ENCODE measurements at regions not wholly inside any gene's neighbourhood (a gene's known extent, or its start where the extent isn't known, plus 50 kb on each side); places are given as distances from the start of the nearest gene placed in this dataset.
"Not testable (repeated sequence)": the region's sequence is repeated elsewhere in the genome, so short reads cannot be mapped to it uniquely, and the experiment has no call there.

DNA sequence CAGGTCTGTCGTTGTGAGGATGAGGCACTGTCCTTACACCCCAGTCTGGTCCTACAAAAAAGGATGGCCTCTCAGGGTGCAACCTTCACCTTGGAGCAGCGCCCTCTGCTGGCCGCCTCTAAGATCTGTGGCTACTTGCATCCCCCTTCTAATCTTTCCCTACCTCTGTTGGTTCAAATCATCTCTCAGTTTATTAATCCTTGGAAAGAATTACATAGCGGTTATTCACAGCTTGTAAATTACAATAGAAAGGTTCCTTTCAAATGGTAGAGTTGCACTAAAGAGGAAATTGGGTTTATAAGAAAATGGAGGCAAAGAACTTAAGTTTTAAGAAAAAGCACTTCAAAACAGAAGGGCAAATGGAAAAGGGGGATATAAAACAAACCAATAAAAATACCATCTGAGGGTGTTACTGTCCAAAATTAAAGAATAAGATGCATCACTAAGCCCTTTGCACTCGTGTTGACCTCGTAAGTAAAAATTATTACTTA, 102.0 kb upstream of the PLEKHM1 start:
- H4K20me1 ChIP-seq; H3K4me1 ChIP-seq; H3K9me3 ChIP-seq (replicated peaks in 1 of 11): not testable (repeated sequence)

DNA sequence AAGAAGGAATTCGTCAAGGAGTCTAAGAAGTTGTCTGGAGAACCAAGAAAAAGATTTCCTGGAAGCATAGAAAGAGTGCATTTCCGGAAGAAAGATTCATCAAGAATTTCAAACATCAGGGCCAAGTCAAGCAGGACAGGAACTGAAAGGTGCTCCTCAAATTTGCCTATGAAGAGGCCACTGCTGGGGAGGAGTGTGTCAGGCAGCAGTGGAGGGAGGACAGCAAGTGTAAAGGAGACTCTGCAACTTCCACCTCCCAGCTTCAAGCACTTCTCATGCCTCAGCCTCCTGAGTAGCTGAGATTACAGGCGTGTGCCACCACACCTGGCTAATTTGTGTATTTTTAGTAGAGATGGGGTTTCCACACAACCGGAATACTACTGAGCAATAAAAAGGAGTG, 105.8 kb upstream of the PLEKHM1 start:
- not testable (repeated sequence) for H3K4me1 ChIP-seq; H3K27me3 ChIP-seq; H3K27ac ChIP-seq; H3K4me3 ChIP-seq; H4K20me1 ChIP-seq; H3K9me3 ChIP-seq (replicated peaks in 1 of 11); H3K4me2 ChIP-seq; H3K9ac ChIP-seq; H3K36me3 ChIP-seq

More for the DNA sequence above, 102.0 kb upstream of the PLEKHM1 start:
- not testable (repeated sequence) for H3K4me3 ChIP-seq, H3K4me2 ChIP-seq, H3K27me3 ChIP-seq, H3K36me3 ChIP-seq, H3K27ac ChIP-seq, H3K9ac ChIP-seq

DNA sequence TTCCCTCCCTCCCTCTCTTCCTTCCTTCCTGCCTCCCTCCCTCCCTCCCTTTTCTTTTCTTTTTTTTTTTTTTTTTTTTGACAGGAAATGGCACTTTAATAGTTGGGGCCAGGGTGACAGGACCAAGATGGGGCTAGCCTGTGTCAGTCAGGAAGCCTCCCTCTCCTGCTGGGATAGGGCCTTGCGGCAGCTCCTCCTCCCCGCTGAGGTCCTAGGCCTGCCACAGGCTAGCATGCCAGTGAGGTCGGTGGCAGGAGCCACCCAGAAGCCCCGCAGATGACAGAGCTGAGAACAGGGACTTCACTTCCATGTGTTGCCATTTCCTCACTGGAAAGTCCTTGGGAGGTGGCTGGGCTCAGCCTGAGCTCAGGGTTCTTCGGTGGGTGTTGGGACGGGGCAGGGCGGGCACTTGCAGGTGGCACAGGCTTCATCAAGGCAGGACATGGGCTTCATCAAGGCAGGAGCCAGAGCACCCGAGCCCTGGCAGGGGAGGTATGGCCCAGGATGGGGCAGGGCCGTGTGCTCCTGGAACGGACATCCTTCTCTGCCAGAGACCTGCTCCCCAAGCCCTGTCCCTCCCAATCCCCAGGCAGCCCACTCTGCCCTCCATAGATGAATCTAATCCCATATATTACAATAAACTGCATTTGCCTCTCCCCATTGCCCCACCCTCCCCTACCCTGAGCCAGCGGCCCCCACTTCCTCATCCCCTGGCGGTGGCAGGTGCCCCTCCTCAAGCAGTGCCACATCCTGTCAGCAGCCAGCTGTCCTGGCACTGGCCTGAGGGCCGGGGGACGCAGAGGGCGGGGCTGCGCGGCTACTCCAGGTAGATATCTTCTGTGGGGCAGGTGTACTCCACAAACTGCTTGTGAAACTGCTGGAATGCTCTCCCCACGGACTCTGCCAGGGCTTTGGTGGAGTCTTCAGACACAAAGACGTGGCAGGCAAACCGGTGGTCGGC, 109.8 kb upstream of the PLEKHM1 start:
- H3K4me3 ChIP-seq; H3K9me3 ChIP-seq (replicated peaks in 1 of 11); H3K9ac ChIP-seq; H3K4me1 ChIP-seq; H3K4me2 ChIP-seq; H3K36me3 ChIP-seq; H3K27ac ChIP-seq; H3K27me3 ChIP-seq; H4K20me1 ChIP-seq: not testable (repeated sequence)

DNA sequence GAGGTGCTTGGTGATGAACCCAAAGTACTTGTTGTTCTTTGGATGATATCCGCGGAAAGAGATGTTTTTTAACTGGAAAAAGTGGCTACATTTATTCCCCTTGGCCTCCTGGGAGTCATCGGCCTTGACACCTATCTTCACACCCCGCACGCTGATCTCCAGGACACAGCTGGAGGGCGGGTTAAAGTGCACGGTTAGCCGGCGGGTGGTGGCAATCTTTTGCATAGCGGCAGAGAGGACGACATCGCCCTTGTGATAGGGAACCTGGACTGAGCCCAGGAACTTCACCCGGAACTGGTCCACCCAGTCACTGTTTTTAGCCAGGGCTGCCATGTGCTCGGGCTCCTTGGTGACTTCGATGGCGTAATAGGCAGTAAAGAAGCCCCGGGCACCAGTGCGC, 110.5 kb upstream of the PLEKHM1 start:
- H3K9me3 ChIP-seq (replicated peaks in 1 of 11); H3K4me3 ChIP-seq; H3K4me1 ChIP-seq; H3K4me2 ChIP-seq; H3K27ac ChIP-seq; H3K9ac ChIP-seq; H4K20me1 ChIP-seq; H3K27me3 ChIP-seq; H3K36me3 ChIP-seq: not testable (repeated sequence)

DNA sequence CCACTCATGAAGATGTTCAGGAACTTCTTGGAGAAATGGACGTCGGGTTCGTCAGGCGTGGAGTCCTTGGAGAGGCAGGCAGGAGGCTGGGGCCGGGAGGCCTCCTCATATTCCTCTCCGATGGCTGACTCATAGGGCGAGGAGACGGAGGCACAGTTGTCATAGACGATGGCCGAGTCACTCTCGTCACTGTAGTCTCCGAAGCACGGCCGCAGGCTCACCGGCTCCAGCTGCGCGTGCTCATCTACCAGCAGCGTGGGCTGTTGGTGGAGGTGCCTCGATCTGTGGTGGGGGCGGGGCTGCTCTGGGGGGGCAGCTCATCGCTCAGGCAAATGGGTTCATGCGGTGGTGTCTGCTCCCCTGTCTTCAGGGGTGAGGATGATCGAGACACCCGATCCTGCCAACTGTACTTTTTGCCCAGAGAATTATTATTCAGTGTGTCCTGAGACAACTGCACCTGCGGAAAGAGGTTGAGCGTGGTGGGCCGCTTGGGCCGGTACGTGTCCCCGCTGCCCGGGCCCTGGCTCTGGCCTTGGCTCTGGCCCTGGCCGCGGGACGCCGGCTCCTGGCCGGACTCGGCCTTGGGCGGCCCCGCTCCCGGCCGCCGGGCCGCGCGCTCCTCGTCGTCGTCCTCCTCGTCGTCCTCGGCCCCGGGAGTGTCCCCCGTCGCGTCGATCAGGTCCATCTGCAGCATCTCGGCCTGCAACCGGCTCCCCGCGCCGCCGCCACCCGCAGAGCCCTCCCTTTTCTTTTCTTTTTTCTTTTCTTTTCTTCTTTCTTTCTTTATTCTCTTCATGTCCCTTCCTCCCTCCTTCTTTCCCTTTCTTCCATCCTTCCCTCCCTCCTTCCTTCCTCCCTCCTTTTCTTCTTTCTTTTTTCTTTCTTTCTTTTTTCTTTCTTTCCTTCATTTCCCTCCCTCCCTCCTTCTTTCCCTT, 111.4 kb upstream of the PLEKHM1 start:
- H3K27me3 ChIP-seq; H3K4me2 ChIP-seq; H3K9me3 ChIP-seq (replicated peaks in 1 of 11); H3K36me3 ChIP-seq; H3K9ac ChIP-seq; H4K20me1 ChIP-seq; H3K4me1 ChIP-seq; H3K27ac ChIP-seq; H3K4me3 ChIP-seq: not testable (repeated sequence)

DNA sequence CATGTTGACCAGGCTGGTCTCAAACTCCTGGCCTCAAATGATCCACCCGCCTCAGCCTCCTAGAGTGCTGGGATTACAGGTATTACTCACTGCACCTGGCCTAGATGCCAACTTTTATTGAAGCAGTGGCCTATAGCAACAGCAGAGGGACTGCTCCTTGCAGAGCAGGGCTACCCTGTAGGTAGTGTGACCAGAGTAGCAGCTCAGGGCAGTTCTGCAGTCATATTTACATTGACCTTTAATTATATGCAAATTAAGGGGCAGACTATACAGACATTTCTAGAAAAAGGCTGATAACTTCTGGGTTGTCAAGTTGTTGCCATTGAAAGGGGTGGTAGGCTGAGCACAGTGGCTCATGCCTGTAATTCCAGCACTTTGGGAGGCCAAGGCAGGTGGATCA, 115.2 kb upstream of the PLEKHM1 start:
- H3K27ac ChIP-seq; H3K4me2 ChIP-seq; H3K27me3 ChIP-seq; H3K4me1 ChIP-seq; H3K4me3 ChIP-seq; H3K9ac ChIP-seq; H4K20me1 ChIP-seq; H3K9me3 ChIP-seq (replicated peaks in 1 of 11); H3K36me3 ChIP-seq: not testable (repeated sequence)

DNA sequence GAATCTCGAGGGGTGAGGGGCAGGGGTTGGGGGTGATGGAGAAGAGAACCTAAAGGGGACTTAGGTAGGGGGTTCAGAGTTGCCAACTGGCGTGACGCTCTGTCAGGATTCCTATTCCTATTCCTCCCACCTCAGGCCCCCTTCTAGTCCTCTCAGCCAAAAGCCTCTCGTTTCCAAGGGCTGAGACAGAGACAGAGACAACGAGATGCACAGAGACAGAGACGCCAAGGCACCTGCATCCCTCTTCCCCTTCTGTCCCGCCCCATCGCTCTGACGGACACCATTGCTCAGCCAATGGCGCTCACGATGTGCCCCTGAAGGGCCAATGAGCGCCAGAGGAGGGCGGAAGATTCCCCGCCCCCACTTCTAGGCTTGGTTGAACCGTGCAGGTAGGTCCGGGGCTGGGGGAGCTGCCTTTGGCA, 129.5 kb upstream of the PLEKHM1 start:
- Histone ChIP-seq H3K9ac (peak overlapping the region in 6 of 11 experiments; percentile 53 to 80 (median 66); a peak in 5 of 22 replicates), H3K4me3 (peak overlapping the region; percentile 56 to 74 (median 66)), H3K4me2 (peak overlapping the region in 7 of 11 experiments; percentile 33 to 67 (median 42); a peak in 8 of 22 replicates)
- H3K4me1 ChIP-seq; H3K27me3 ChIP-seq; H3K9me3 ChIP-seq (replicated peaks in 1 of 11); H3K27ac ChIP-seq; H4K20me1 ChIP-seq; H3K36me3 ChIP-seq: not testable (repeated sequence)

DNA sequence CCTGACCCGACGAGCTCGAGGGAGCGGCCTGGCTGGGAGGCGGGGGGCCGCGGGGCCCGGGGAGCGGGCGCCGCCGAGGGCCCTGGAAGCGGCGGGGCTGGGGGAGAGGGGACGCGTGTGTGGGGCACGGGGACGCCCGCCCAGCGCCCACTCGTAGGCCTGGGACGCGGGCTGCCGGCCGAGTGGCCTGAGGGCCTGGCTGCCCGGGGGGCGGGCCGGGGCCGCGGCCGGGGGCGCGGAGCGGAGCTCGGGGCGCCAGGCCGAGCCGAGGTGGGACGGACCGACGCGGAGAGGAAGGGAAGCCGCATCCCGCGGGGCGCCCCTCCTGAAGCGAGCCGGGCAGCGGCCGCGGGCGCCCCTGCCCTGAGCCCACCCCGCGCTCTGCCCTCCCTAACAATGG, 129.9 kb upstream of the PLEKHM1 start:
- Histone ChIP-seq H3K4me3 (peak overlapping the region; percentile 56 to 74 (median 66)), H3K27ac (peak overlapping the region in 2 of 11 experiments; percentile 9 to 46; a peak in 2 of 22 replicates), H3K9ac (peak overlapping the region; percentile 53 to 80 (median 70); a peak in 19 of 22 replicates), H3K4me2 (peak overlapping the region in 5 of 11 experiments; percentile 24 to 39 (median 33); a peak in 6 of 22 replicates)
- not testable (repeated sequence) for H4K20me1 ChIP-seq; H3K36me3 ChIP-seq; H3K9me3 ChIP-seq (replicated peaks in 1 of 11); H3K4me1 ChIP-seq; H3K27me3 ChIP-seq

DNA sequence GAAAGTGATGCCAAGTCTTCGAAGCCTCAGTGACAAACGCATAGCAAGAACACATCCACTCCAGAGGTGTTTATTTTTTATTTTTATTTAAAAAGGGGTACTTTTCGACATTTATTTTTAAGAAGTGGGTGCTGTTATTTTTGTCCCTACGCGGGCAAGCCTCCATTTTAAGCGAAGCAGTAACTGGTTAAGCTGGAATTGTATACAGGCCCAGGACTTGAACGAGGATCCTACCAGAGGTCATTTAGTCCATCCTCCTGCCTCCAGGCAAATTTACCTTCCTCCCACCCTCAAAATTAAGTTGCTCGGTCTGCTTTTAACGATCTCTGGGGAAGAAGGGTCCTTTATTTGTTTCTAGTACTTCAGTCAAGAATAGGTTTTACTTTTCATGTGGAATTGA, 130.6 kb upstream of the PLEKHM1 start:
- not testable (repeated sequence) for H3K4me3 ChIP-seq; H3K9me3 ChIP-seq (replicated peaks in 1 of 11); H4K20me1 ChIP-seq; H3K27ac ChIP-seq; H3K9ac ChIP-seq; H3K4me1 ChIP-seq; H3K27me3 ChIP-seq; H3K36me3 ChIP-seq
- peak overlapping the region in 3 of 11 experiments; percentile 32 to 47 (median 42); a peak in 4 of 22 replicates for H3K4me2 ChIP-seq

DNA sequence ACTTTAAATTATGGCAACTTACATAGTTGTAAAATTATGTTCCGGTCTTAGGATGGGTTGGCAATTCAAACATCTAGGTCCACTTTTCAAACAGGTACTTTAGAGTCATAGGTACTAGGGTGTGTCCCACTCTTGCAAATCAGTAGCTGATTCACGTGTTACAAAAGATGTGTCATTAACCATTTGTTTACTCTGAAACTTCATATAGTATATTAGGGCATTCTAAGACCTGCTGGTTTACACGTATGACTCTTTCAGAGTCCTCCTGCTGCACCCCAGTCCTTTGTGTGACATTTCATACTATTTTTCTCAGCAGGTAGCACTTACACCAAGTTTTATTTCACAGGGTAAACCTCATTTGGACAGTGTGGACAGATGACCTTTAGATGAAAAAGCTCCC, 131.8 kb upstream of the PLEKHM1 start:
- H3K27ac ChIP-seq; H4K20me1 ChIP-seq; H3K4me1 ChIP-seq; H3K9ac ChIP-seq; H3K27me3 ChIP-seq; H3K4me2 ChIP-seq; H3K4me3 ChIP-seq; H3K9me3 ChIP-seq (replicated peaks in 1 of 11): not testable (repeated sequence)
- peaks cover 0 to 17% (median 3%) of the 10 kb centered on the region in 11 experiments; a peak in 9 of 22 replicates for H3K36me3 ChIP-seq
